HG03175 (cell line): ENCODE measurements at regions not wholly inside any gene's neighbourhood (a gene's known extent, or its start where the extent isn't known, plus 50 kb on each side); places are given as distances from the start of the nearest gene placed in this dataset.

Experiments
- ATAC-seq: cut with Tn5 transposase; IDR thresholded peaks from one replicate; pipeline ENCODE4 v1.9.1; 2021; ENCODE audit warnings: mild to moderate bottlenecking, moderate library complexity; ENCODE audit not compliant: unreplicated experiment

DNA sequence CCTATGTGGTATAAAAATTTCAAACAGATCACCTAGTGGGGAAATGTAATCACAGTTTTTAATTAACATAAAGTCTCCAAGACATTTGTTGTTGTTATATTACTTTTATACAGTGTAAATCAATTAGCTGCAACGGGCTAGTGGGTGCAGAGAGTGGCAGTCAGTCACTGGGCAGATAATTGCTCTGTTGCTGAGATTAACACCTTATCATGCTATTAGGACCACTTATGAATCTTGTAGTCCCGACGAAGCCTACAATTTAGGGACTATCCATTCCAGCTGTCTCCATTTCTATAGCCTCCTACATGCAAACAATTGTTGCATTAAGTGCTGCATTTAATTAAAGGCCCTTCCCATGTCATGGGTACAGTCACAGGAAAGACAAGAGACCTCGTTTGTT, 158.9 kb upstream of the PROX1 start:
- no peak for ATAC-seq

DNA sequence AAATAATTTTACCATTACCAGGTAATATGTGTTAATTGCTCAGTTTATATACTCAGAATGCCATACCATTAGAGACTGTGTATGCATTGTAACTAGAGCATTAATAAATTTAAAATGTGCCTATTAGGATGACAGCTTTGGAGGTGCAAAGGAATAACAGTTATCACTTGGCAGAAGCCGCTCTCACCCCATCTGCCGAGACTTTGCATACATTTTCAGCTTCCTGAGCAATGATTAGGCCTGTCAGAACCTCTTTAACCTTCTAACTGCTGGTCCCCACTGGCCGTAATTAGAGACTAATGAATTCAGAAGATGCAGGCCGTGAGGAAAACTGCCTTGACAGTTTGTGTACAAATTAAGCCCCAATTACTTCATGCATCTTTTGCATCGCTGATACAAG, 158.0 kb upstream of the PROX1 start:
- no peak for ATAC-seq

DNA sequence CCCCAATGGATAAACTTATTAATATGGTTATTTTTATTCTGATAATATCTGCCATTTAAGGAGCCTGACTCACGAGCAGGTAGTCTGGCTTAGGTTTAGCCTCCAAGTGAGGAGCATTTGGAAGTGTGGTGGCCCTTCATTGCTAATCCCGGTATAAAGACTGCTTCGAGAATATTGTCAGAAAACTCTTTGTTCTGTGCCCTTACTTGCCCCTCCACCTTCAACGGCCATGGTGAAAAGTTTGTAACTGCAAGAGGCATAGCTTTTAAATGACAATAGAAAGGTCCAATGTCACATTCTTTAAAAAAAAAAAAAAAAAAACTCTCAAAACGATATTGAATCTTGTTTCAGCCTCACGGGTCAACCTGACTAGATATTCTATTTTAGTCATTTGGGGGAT, 157.4 kb upstream of the PROX1 start:
- ATAC-seq = no peak

DNA sequence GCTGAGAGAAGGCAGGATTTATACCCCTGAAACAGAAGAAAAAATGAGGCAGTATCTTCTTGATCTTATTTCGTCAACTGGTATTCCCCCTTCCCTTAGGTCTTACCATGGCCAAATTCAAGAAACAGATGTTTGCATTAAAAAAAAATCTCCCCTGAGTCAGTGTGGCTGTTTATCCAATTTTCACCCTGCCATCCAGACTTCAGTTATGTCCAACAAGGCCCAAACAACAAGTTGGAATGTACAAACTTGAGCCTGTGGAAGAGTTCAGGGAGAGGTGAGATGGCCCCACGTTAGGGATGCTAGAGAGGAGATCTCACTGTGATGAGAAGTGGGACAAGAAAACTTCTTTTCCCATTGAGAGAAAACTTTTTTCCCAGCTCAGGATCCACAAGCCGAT, 147.2 kb upstream of the PROX1 start:
- ATAC-seq = no peak

DNA sequence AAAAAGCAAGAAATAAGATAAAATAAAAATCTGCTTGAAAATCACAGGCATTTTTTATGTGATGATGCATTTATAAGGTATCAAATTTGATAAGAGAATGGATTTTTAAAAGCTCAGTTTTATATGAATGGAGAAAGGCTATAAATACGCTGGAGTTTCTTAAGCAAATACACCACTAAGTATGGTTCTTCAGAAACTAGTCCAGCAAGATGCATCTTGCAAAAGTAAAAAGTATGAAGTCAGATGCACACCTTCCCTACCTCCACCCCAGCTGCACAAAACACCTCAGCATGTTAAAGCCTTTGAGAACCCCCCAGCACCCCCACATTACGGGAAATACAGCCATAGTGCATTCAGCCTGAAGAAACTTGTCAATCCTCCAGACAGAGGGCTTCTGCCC, 143.1 kb upstream of the PROX1 start:
- ATAC-seq = no peak

DNA sequence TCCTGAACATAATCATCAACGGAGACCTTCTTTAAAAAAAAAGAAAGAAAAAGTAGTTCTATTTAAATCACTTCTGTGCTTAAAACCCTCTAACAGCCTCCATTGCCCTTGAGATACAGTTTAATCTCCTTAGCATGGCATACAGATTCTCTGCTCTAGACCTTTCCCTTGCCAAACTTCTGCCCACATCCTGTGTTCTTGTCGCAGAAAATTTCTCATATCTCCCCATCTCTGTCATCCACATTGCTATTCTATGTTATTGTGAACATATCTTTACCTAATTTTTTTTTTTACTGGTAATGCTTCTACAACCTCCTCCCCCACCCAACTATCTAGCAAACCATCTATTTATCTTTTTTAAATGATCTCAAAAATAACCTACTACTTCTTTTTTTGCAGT, 135.7 kb upstream of the PROX1 start:
- no peak for ATAC-seq

DNA sequence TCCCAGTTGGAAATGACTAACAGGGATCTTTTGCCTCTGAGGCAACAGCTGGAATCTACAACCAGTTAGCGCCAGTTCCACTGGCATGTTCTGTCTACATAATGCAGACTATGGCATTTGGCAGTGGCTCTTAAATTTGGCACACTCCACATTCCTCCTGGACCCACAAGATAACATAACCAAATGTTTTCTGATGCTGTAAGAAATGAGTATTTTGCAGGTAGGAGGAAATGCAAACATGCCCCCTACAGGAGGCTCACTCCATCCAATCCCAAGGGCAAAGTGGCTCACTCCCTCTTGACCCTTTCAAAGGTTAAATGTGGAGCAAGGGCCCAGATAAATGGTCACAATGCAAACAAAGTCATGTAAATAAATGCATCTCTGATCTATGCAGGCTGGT, 129.2 kb upstream of the PROX1 start:
- ATAC-seq = no peak

DNA sequence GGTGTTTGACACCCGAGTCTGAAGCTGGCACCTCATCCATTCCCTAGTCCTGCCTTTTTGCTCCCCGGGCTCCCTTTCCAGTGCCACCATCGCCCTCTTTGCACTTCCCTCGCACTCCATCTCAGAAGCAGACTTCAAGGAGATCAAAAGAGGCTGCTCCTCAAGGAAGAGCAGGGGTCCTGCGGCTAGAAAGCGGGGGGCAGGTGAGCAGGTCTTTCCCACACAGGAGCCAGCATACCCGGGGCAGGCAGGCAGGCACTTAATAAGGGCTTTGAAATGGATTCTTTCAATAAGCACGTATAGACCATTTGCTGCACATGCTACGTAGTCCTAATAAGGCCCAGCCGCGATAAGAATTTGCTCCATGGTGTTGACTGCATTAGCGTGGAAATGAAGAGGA, 125.9 kb upstream of the PROX1 start:
- no peak for ATAC-seq

DNA sequence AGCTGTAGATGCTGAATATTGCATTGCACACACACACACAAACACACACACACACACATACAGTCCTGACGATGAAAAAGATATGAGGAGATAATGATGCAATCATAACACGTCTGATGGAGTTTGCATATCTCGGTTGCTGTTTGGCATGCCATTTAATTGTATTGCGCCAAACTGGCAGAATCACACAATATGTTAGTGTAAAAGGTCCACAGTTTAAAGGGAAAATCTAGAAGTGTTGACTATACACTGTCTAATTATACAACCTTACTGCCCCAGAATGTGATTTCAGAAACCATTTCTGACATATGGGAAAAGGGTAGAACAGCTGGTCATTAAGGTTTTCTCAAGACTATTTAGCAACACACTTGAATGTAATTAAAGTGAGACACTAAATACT, 123.7 kb upstream of the PROX1 start:
- no peak for ATAC-seq

DNA sequence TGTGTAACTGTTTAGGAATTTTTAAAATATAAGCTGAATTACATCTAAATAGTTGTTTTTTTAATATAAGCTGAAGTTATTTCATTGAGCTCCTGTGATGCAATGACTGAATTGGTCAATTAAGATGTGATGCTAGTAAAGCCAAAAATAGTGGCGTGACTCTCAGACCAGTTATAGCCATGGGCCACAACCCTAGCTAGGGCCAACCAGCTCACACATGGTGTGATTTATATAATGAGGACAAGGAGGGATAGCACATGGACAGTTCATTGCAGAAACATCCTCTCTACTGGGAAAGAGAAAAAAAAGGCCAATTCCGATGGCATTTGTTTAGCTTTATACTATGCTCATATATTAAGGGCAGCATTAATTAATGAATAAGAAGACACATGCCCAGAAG, 119.3 kb upstream of the PROX1 start:
- no peak for ATAC-seq

DNA sequence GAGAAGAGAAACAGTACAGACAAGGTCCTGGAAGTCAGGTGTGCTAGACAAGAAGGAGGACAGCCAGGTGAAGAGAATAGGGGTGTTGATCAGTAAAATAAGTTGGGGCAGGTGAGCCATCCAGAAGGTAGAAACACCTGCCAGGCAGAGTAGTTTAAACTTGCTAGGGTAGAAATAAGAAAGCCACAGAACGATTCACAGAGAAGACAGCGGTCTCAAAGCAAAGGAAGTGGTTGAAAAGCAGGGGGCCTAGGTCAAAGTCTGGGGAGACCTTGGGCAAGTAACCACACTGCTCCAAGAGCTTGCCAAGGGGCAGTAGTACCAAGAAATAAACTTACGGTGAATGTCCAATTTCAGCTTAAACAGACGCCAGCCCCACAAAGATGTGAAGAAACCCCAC, 116.6 kb upstream of the PROX1 start:
- no peak for ATAC-seq

DNA sequence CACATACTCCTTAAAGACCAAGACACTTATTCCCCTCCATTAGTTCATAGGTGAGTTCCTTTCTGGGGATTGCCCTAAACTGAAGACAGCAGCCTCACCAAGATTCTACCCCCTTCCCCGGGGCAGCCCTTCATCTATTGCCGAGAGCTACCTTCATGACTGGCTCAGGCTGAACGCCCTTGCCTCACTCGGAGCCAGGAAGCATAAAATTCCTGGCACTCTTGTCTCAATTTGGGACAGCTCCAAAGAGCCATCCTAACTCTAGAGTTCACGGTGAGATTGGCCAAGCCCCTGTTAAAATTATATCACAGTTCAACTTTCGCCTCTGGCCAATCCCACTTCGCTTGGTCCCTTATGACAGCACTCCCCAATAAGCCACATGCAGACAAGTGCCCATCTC, 113.0 kb upstream of the PROX1 start:
- ATAC-seq = no peak

DNA sequence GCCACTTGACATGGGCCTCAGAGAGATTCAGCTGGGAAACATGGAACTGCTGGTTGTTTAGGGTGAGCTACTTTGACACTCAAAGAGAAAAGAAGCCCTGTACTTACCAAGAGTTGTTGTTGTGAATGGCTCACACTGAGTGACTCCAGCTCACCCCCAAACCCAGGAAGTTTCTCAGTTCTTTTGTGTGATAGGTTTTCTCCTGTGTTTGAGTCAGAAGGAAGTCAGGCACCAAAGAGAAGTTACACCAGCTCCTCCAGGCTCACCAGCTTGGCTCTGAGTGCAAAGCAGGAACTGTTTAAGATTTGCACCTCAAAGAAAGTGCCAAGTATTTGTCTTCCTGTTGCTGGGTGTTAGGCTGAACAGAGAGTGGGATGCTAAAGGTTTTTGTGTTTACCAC, 111.2 kb upstream of the PROX1 start:
- no peak for ATAC-seq

DNA sequence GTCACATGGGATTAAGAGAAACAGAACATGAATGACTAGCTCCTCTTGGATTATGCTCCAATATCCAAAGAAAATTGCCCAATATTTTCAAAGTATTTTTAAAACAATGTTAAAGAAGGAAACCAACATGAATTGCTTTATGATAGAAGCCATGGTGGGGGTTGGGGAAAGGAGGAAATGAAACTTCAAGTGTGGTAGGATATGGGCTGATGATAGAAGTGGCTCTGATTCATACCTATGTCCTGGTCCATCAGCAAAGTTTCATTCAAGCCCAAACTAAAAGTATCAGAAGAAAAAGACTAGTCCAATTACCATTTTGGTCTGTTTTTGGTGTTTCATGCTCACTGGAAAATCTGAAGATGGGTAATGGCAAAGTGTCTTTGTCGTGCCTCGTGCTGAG, 104.2 kb upstream of the PROX1 start:
- ATAC-seq = no peak

DNA sequence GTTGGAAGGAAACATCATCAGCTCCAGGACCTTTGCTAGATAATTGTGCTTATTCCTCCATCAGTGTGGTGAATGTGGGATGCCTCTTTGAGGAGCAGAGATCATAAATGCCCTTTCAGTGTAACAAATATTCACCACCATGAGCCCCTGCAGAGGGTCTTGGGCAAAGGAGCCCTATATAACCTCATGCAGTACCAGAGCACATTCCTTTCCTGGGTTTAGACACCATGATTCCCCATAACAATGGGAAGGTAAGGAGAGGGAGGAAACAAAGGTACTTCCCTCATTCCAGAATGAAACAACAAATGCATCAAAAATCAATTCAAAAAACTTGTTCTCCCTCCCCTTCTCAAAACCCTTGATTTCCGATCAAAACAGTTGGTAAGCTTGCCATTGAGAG, 103.4 kb upstream of the PROX1 start:
- no peak for ATAC-seq

DNA sequence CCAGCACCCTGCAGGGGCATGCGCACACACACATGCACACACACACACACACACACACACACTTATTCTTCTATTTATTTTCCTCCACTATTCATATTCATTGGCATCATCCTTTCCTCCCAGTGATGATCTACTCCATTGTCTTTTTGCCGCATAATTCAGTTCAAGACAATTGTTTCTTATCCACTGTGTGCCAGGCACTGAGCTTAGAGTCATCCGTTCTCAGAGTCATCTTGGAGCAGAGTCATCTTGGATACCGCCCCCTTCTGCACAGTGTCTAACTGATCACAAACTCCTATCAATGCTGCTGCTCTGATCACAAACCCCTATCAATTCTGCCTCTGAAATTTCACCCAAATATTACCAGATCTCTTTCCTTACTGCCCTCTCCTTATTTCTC, 102.8 kb upstream of the PROX1 start:
- no peak for ATAC-seq

DNA sequence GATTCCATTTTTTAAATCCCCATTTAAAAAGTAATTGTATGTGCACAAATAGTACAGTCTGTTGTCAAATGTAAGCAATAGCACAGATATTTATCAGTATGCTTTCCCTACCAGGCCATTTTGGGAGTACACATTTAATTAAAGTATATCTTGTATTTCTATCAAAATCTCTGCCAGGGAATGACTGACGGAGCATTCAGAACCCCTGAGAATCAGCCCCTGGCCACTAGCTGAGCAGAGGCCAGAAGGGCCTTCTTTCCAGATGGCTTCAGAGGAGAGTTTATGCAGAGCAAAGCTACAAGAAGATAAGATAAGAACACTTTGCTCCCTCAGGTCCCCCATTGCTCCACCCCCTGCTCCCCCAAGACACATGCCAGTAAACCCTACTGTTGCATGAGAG, 99.9 kb upstream of the PROX1 start:
- ATAC-seq = no peak

DNA sequence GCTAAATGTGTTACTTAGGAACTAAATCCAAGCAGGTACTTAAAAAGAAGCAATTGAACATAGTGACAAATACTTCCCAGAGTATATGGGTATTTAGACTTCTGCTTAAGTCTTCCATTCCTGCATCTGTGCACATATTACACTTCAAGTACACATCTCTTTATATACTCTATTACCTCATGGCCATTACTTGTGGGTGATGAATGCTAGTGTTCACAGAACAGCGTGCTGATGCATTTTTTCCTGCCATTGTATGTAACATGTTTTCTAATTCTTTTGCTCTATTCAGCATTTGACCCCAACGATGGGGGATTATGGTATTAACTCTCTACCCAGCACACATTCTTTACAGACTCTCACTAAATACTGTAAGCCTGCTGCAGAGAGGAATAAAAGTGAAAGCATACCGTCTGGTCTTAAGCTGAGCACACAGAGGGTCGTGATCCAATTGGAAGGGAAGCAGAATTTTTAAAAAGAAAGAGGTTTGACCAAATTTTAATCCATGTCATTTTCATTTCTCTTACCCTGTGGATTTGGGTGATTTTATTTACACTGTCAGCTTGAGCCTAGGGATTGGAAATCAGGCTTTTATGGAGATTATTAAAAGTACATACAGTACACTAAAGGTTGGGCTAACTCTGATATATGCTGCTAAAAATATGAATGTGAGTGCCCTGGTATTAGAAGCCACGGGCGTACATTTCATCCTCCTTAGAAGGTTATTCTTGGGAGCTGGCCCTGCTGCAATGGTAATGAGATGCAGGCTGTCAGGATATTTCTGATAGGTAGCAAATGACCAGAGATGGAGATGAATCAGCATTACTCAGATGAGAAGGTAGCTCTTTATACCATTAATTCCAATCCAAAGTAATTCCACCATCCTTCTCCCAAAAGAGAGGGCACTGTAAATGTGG, 95.5 kb upstream of the PROX1 start:
- ATAC-seq = no peak

DNA sequence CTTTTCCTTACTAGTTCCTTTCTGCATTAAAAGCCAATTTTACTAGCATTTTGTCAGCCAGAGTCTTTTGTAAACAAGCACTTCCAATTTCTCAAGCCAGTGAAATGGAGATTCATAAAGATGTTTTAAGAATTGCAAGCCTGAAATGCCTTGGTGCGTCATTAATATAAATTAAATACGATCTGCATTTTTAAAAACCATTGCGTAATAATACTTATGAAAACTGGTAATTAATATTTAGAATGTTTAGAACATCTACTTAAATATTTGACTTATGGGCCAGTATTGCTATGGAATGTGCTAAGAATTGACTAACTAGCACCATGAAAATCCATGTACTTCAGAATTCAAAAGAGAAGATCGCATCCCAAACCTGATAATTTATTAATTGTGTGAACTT, 89.1 kb upstream of the PROX1 start:
- ATAC-seq = no peak

DNA sequence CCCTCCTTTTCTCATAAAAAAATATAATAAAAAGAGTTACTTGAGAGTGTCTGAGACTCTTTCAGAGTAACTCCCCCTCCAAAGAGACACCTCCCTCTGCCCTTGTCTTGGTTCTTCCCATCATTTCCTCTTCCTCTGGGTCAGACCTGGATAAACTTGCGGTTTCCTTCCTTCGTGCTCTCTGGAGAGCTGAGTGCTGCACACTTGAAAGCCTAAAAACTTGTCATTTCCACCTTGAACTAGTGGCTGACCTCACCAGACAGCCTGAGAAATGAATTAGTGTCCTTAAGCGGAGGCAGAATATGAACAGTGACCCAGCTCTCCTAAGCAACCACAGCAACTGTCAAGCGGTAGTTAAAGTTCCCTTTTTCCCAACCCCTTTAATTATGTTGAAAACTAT, 88.4 kb upstream of the PROX1 start:
- ATAC-seq = no peak

DNA sequence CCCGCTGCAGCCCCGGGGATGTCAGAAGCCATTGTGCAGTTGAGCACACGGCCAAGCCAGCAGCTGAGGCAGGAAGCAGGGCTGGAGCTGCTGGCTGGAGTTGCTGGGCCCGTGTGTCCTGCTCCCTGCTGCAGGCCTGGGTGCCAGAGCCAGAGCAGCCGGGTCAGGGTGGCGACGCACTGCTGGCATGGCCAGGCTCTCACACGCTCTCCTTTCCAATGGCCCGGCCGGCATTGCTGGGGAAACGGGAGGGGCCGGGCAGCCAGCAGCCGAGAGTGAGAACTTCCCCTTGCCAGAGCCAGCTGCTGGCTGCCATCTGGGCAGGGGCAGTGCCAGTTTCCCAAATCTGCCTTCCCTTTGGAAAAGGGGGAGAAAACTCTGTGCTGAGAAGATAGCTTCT, 82.4 kb upstream of the PROX1 start:
- no peak for ATAC-seq

DNA sequence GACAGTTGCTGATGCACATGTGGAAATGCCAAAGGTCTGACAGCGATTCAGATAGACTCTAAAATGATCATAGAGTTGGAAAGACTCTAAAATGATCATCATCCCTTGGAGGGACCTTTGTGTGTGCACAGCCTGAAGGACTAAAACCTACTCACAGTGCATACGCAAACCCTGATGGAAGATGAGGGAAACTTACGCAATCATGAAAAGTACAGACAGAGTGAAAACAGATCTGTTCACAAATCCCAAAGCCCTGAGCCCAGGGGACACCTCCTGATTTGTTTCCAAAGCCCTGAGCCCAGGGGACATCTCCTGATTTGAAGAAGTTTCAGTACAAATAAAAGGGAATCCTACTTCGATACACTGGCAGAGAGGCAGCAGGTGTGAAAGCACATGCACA, 79.3 kb upstream of the PROX1 start:
- no peak for ATAC-seq

DNA sequence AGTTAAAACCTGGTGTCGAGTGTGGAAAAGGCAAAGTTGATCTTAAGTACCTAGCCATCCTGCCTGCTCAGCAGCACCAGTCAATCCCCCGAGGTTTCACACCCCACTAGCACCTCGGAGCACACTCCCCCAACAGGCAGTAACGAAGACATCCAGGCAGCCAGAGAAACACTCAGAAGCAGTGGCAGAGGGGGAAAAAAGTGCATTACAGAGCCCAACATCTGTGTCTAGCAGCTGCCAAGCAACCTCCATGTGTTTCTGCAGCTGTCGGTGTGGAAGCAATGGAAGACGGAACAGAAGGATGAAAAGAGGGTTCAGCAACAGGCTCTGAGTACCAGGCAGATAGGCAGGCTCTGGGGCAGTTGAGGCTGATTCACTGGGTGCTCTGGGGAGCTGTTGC, 73.4 kb upstream of the PROX1 start:
- ATAC-seq = no peak
